Karpas-422 (cell line): ENCODE measurements at regions not wholly inside any gene's neighbourhood (a gene's known extent, or its start where the extent isn't known, plus 50 kb on each side); places are given as distances from the start of the nearest gene placed in this dataset.

Experiments
- DNase-seq: peaks from one replicate; pipeline ENCODE4 v3.0.0-alpha.2; 2015
- H2AFZ ChIP-seq: fragments of 200-600 bp; sonication (generic); 2 replicates; pipeline ENCODE4 v1.6.1; 2014; ENCODE audit warnings: antibody characterized with exemption, low read length, mixed read lengths
- H3K27ac ChIP-seq: fragments of 200-600 bp; sonication (generic); 2 replicates; pipeline ENCODE4 v1.5.1; 2014; ENCODE audit warnings: mild to moderate bottlenecking, low read length, moderate library complexity
- H3K27me3 ChIP-seq: fragments of 200-600 bp; sonication (generic); 2 replicates; pipeline ENCODE4 v1.6.1; 2014; ENCODE audit warnings: low read length, mixed read lengths
- H3K36me3 ChIP-seq: fragments of 200-600 bp; sonication (generic); 2 replicates; pipeline ENCODE4 v1.6.1; 2014; ENCODE audit warnings: low read length, mixed read lengths; ENCODE audit not compliant: insufficient read depth
- H3K4me1 ChIP-seq: fragments of 200-600 bp; sonication (generic); 2 replicates; pipeline ENCODE4 v1.6.1; 2014; ENCODE audit warnings: mild to moderate bottlenecking, low read length, mixed read lengths
- H3K4me2 ChIP-seq: fragments of 200-600 bp; sonication (generic); 2 replicates; pipeline ENCODE4 v1.6.1; 2014; ENCODE audit warnings: low read length, low read depth, mild to moderate bottlenecking; ENCODE audit not compliant: poor library complexity, severe bottlenecking
- H3K4me3 ChIP-seq: fragments of 200-600 bp; sonication (generic); 2 replicates; pipeline ENCODE4 v1.5.1; 2014; ENCODE audit warnings: mild to moderate bottlenecking, antibody characterized with exemption, low read length, mixed read lengths
- H3K79me2 ChIP-seq: fragments of 200-600 bp; sonication (generic); 2 replicates; pipeline ENCODE4 v1.6.1; 2014; ENCODE audit warnings: mild to moderate bottlenecking, low read length, mixed read lengths
- H3K9ac ChIP-seq: fragments of 200-600 bp; sonication (generic); 2 replicates; pipeline ENCODE4 v1.6.0; 2014; ENCODE audit warnings: low read length
- H3K9me2 ChIP-seq: fragments of 200-600 bp; sonication (generic), shearing (Covaris generic); replicated peaks from 2 replicates; pipeline ENCODE4 v1.6.0; 2014; ENCODE audit warnings: mild to moderate bottlenecking, low read length, moderate library complexity; ENCODE audit not compliant: insufficient read depth
- H3K9me3 ChIP-seq: fragments of 300-700, 200-600 bp; sonication (generic); 2 replicates; pipeline ENCODE4 v1.6.1; 2014; ENCODE audit warnings: low read length, mixed read lengths
- H4K20me1 ChIP-seq: fragments of 200-600 bp; sonication (generic); 2 replicates; pipeline ENCODE4 v1.6.1; 2014; ENCODE audit warnings: mild to moderate bottlenecking, antibody characterized with exemption, low read length, low read depth; ENCODE audit not compliant: insufficient read depth

- no peaks in the 10 kb centered on the region for H4K20me1 ChIP-seq
- no peak for DNase-seq
- no peaks in the 10 kb centered on the region for H3K9me2 ChIP-seq
- H3K4me2 ChIP-seq = no peak overlapping the region
- H3K79me2 ChIP-seq = no peaks in the 10 kb centered on the region
- peaks cover 19% of the 10 kb centered on the region for H3K9me3 ChIP-seq
- H3K9ac ChIP-seq = no peak overlapping the region
- H3K27ac ChIP-seq = no peak overlapping the region
- H2AFZ ChIP-seq = no peak overlapping the region
- no peaks in the 10 kb centered on the region for H3K4me1 ChIP-seq
- H3K4me3 ChIP-seq = no peak overlapping the region
- H3K36me3 ChIP-seq = no peaks in the 10 kb centered on the region
- no peaks in the 10 kb centered on the region for H3K27me3 ChIP-seq
These were observed 736.3 kb upstream of the PCDH7 start for GRCh38 chr4:29983890-29984289.

- Histone ChIP-seq H4K20me1 (no peaks in the 10 kb centered on the region), H3K9ac (no peak overlapping the region), H3K4me3 (no peak overlapping the region), H3K4me2 (no peak overlapping the region), H3K36me3 (no peaks in the 10 kb centered on the region), H3K9me2 (no peaks in the 10 kb centered on the region), H3K9me3 (peaks cover 30% of the 10 kb centered on the region), H3K27me3 (no peaks in the 10 kb centered on the region), H3K27ac (no peak overlapping the region), H3K79me2 (no peaks in the 10 kb centered on the region), H2AFZ (no peak overlapping the region), H3K4me1 (no peaks in the 10 kb centered on the region)
- no peak for DNase-seq
These were observed 718.5 kb upstream of the PCDH7 start for GRCh38 chr4:30001628-30002027.

- H3K4me1 ChIP-seq = no peaks in the 10 kb centered on the region
- H3K9ac ChIP-seq = no peak overlapping the region
- no peaks in the 10 kb centered on the region for H3K79me2 ChIP-seq
- no peak overlapping the region for H3K4me3 ChIP-seq
- no peaks in the 10 kb centered on the region for H4K20me1 ChIP-seq
- no peak overlapping the region for H3K27ac ChIP-seq
- no peak overlapping the region for H3K4me2 ChIP-seq
- H3K9me3 ChIP-seq = peaks cover 30% of the 10 kb centered on the region
- no peak for DNase-seq
- no peaks in the 10 kb centered on the region for H3K27me3 ChIP-seq
- H2AFZ ChIP-seq = no peak overlapping the region
- no peaks in the 10 kb centered on the region for H3K9me2 ChIP-seq
- H3K36me3 ChIP-seq = no peaks in the 10 kb centered on the region
These were observed 717.8 kb upstream of the PCDH7 start for GRCh38 chr4:30002341-30002740.

- Histone ChIP-seq H3K9me2 (no peaks in the 10 kb centered on the region), H3K79me2 (no peaks in the 10 kb centered on the region), H3K9me3 (peaks cover 28% of the 10 kb centered on the region), H3K4me3 (no peak overlapping the region), H3K4me2 (no peak overlapping the region), H3K36me3 (no peaks in the 10 kb centered on the region), H3K9ac (no peak overlapping the region), H3K27me3 (no peaks in the 10 kb centered on the region), H2AFZ (no peak overlapping the region), H3K4me1 (no peaks in the 10 kb centered on the region), H3K27ac (no peak overlapping the region), H4K20me1 (no peaks in the 10 kb centered on the region)
- no peak for DNase-seq
These were observed 714.2 kb upstream of the PCDH7 start for GRCh38 chr4:30005995-30006394.

- H2AFZ ChIP-seq = no peak overlapping the region
- no peaks in the 10 kb centered on the region for H3K4me1 ChIP-seq
- no peak overlapping the region for H3K4me2 ChIP-seq
- peaks cover 28% of the 10 kb centered on the region for H3K9me3 ChIP-seq
- no peaks in the 10 kb centered on the region for H3K36me3 ChIP-seq
- H3K79me2 ChIP-seq = no peaks in the 10 kb centered on the region
- no peaks in the 10 kb centered on the region for H3K27me3 ChIP-seq
- H3K4me3 ChIP-seq = no peak overlapping the region
- DNase-seq = no peak
- H3K27ac ChIP-seq = no peak overlapping the region
- H3K9me2 ChIP-seq = no peaks in the 10 kb centered on the region
- no peaks in the 10 kb centered on the region for H4K20me1 ChIP-seq
- no peak overlapping the region for H3K9ac ChIP-seq
These were observed 695.6 kb upstream of the PCDH7 start for GRCh38 chr4:30024526-30024925.

- Histone ChIP-seq H3K27ac (no peak overlapping the region), H3K4me3 (no peak overlapping the region), H3K36me3 (no peaks in the 10 kb centered on the region), H4K20me1 (no peaks in the 10 kb centered on the region), H3K9ac (no peak overlapping the region), H3K27me3 (no peaks in the 10 kb centered on the region), H3K9me2 (no peaks in the 10 kb centered on the region), H3K4me2 (no peak overlapping the region), H3K9me3 (peaks cover 31% of the 10 kb centered on the region), H3K79me2 (no peaks in the 10 kb centered on the region), H3K4me1 (no peaks in the 10 kb centered on the region), H2AFZ (no peak overlapping the region)
- DNase-seq = no peak
These were observed 691.3 kb upstream of the PCDH7 start for GRCh38 chr4:30028826-30029225.

GRCh38 chr4:30056016-30056766 is 664.0 kb upstream of the PCDH7 start:
- Histone ChIP-seq H2AFZ (no peak overlapping the region), H3K36me3 (no peaks in the 10 kb centered on the region), H3K79me2 (no peaks in the 10 kb centered on the region), H4K20me1 (no peaks in the 10 kb centered on the region), H3K9ac (no peak overlapping the region), H3K9me3 (peaks cover 26% of the 10 kb centered on the region), H3K4me1 (no peaks in the 10 kb centered on the region), H3K9me2 (no peaks in the 10 kb centered on the region), H3K27me3 (no peaks in the 10 kb centered on the region), H3K4me3 (no peak overlapping the region), H3K27ac (no peak overlapping the region), H3K4me2 (no peak overlapping the region)
- DNase-seq = no peak

GRCh38 chr4:30068234-30068633 is 651.9 kb upstream of the PCDH7 start:
- no peak overlapping the region for H3K27ac ChIP-seq
- no peak for DNase-seq
- no peaks in the 10 kb centered on the region for H4K20me1 ChIP-seq
- no peak overlapping the region for H3K4me3 ChIP-seq
- H3K9me3 ChIP-seq = peaks cover 21% of the 10 kb centered on the region
- H3K79me2 ChIP-seq = no peaks in the 10 kb centered on the region
- no peaks in the 10 kb centered on the region for H3K36me3 ChIP-seq
- H2AFZ ChIP-seq = no peak overlapping the region
- H3K9ac ChIP-seq = no peak overlapping the region
- H3K27me3 ChIP-seq = no peaks in the 10 kb centered on the region
- H3K4me2 ChIP-seq = no peak overlapping the region
- H3K9me2 ChIP-seq = no peaks in the 10 kb centered on the region
- H3K4me1 ChIP-seq = no peaks in the 10 kb centered on the region
